EH (cell line): ENCODE measurements at regions not wholly inside any gene's neighbourhood (a gene's known extent, or its start where the extent isn't known, plus 50 kb on each side); places are given as distances from the start of the nearest gene placed in this dataset.
A peak's percentile ranks its signal among the peaks of the same experiment; 100 is the strongest.
"Not testable (repeated sequence)": the region's sequence is repeated elsewhere in the genome, so short reads cannot be mapped to it uniquely, and the experiment has no call there.

Source experiments
- DNase-seq: peaks from one replicate; pipeline ENCODE4 v3.0.0-alpha.2; 2015; ENCODE audit warnings: low read depth

DNA sequence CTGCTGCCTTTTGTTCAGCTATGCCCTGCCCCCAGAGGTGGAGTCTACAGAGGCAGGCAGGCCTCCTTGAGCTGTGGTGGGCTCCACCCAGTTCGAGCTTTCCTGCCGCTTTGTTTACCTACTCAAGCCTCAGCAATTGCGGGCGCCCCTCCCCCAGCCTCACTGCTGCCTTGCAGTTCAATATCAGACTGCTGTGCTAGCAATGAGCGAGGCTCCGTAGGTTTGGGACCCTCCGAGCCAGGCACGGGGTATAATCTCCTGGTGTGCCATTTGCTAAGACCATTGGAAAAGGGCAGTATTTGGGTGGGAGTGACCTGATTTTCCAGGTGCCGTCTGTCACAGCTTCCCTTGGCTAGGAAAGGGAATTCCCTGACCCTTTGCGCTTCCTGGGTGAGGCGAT lies 51.9 kb downstream of the DIPK2A start:
- DNase-seq: not testable (repeated sequence)

DNA sequence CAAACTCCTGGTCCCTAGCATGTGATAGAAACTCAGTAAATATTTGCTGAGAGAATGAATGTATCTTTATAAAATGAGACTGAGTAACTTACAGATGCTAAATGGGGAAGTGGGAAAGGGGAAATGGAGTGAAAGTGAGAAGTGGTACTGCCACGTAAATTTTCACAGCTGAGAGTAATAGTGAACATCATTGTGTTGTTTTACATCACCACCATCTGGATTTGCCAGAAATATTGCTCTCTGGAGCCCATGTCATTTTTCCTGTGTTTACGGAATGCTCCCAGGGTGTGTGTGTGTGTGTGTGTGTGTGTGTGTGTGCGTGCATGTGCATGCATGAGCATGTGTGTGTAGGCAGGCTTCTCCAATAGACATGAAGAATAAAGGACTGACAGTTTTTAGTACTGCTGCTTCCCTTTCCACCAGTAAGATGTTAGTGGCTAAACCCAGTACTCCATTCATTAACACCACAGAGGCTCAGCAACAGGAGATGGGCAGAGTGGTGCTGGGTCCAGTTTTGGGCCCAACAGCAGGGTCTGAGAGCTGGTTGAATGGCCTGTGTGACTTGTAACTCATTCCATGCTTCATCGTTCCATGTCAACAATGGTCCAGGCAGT lies 57.3 kb downstream of the DIPK2A start:
- DNase-seq: no peak

DNA sequence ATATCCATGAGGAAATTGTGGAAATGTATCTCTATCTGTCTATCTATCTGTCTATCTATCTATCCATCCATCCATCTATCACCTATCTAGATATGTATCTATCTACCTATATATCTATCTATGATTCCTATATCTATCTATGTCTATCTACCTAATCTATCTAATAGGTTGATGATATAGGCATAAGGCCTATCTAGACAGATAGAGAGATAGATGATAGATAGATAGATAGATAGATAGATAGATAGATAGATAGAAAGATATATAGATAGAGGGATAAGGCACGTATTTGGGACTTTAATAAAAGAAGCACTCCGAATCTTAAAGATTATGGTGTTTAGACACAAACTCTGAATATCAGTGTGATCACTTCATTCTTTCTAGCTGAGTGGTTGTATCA lies 58.1 kb downstream of the DIPK2A start:
- no peak for DNase-seq

DNA sequence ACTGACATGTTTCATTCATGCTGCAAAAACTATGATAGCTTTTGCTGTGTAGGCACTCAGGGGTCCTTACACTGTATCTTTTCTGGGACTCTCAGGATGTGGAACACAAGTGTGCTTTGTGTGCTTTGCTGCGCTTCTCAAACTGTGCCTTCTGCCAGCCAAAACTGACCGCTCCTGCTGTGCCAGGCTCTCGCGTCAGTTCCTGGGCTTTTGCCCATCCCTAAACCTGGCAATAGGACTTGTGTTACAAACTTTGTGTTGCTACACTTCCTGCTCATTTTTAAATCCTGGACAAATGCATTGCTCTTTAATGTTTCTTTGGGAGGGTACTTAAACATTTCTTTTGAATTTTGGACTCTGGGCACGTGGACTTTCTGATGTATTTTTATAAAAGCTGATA lies 60.3 kb downstream of the DIPK2A start:
- no peak for DNase-seq

DNA sequence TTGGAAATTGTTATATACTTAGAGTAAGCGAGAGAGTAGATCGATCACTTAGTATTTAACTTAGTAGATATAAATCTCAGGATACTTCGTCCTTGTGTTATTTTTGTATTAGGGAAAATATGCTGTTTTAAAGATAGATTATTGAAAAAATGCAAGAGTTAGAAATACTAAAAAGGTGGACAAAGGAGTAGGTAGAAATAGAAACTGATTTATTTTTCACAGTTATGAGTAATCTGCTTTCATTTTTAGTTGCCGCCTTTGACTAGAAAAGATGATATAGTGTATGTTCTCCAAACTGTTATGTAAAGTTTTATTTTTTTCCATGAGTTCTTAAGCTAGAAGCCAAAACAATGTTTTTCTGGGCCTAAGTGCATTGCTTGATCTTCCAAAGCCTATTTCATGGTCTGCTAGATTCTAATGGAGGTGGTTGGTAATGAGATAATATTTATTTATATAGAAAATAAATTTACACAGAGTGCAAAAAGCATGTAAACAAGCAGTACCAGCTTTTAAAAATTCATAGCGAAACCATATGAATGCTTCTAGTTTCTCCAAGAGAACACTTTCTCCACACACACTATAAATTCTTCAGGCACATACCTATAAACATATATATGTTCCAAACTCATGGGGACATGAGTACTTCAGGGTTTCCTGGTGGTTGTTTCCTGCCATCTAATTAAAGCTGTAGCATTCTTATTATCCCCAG lies 61.1 kb downstream of the DIPK2A start:
- DNase-seq: no peak

DNA sequence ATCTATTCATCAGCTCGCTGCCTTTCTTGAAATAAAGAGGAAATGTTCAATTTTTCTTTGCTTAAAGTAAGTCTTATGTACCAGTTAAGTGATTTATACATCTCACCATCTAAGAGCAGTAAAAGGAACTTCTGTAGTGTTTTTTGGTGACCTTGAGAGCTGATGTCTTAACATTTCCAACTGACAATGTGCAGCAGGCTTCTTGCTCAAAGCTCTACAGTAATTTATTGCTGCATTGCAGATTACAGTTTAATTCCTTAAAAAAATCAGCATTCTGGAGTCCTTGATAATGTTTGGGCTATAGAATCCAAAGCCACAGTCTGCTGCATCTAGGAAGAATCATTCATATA lies 61.6 kb downstream of the DIPK2A start:
- DNase-seq: no peak

DNA sequence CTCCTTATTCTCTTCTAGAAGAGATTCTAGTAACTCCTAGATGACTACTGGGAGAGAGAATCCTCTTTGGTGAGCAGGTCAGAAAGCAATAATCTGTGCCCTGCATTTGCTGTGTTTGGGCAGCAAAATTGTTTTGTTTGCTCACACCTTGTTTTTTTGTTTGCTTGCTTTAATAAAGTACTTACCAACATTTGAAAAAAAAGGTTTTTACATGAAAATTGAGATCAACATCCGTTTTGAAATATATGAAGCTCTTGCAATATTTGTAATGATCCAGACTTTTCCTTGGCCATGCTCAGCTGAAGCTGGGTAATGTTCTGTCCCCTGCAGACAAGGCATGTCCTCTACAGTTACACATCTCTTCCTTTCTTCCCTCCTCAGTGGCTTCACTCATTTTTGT lies 62.2 kb downstream of the DIPK2A start:
- DNase-seq: no peak

DNA sequence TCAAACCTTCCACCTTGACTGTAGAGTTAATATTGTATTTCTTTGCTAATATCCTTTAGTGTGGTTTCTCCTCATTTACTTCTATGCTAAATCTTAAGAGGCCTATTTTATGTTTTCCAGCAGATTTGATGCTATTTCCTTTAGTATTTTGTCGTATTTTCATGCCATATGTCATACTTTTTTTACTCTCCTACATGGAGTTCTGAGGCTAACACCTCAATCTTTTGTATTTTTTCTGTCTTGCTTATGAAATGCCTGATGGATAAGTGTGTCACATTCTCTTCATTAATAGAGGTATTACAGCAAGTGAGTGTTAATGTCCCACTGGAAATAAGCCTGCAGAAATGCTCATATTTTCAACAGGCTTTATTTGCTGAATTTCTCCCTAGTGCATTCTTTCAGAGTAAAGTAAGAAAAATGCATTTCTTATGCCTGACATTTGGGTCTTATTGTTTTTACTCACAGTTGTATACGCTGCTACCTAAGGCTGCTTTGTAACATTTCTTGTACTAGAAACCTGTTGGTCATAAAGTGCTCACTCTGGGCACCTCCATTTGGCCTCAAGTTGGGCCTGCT lies 63.2 kb downstream of the DIPK2A start:
- no peak for DNase-seq

DNA sequence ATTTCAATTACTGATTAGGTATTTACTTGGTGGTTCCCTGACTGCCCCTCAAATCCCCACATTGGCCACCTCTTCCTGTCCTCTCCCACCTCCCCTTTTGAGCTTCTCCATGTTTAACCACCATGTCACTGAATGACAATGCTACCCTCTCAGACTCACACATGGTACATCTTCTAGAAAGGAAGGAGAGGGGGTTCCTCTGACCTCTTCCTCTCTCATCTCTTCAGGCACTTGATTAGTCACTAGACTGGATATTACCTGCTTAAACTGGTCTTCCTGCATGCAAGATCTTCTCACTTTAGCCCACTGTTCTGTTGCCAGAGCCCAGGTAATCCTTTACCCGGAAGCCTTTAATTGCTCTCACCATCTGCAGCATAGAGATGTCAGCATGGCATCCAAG lies 64.9 kb downstream of the DIPK2A start:
- no peak for DNase-seq

DNA sequence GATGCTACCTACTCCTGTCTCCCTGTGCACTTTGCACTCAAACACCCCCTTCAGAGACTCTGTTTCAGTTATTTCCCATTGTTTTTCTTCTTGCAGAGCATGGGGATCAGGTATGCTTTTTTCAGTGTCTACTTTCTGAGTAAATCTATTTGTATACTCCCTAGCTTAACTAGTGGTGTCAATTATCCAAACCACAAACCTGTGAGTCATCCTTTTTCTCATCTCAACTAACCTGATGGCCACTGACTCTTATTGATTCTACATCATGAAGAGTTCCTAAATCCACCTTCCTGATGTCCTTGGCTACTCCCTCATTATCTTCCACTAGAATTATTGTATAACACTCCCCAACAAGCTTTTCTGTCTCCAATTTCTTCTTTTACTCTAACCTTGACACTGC lies 68.0 kb downstream of the DIPK2A start:
- DNase-seq: peak; percentile 21

DNA sequence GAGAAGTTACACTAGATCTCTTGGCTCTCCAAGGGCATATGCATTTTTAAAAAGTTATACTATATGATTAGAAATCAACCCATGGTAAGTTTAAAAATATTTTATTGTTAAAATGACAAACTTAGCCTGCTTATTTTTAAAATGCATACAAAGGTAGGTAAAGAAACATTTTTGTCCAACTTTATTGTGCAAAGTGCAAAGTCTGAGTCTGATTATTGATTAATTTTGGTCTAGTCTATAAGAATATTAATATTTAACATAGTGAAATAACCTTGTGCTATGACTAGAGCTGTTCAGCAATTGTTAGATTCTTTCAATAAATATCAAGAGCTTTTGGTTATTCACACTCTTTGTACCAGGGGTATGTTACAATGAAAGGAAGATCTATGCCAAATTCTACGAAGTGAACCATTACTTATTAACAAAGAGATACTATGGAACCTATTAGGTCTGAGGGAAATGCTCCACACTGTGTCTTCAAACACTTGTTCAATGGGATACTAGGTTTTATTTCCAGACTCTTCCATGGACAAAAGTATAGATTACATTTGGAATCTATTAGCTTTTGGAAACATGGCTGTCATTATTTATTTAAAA lies 70.4 kb downstream of the DIPK2A start:
- DNase-seq: no peak

DNA sequence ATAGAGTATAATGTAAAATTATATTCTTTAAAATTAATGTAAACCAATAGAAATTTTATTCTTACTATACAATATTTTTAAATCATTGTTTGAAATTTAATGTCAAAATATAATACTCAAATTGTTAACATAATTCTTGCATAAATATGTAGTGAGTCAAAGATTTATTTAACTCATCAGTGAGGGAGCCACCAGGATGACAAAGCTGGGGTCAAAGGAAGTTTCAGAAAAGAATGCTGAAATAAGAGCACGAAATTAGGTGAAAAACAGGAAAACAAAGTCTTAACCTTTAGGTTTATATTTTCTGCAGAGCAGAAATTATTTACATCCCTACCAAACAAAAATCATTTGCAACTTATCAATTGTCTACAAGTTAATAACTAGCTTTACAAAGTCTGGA lies 74.1 kb downstream of the DIPK2A start:
- DNase-seq: no peak

DNA sequence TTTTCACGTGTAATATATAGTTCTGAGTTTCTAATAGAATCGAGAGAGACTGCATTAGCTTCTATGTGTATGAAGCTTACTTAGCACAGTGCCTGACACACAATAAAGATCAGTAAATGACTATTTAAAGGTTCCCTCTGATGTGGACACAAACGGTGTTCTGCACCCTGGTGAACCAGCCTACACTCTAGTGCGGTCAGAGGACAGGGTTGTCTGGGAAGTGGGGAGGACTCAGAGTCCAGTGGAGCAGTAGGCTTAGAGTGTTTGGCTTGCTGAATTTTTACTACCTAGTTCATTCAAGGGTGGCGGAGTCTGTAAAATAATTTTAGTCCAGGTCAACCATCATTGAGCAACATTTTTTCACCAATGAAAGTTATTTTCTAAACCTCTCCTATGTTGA lies 77.8 kb downstream of the DIPK2A start:
- no peak for DNase-seq

DNA sequence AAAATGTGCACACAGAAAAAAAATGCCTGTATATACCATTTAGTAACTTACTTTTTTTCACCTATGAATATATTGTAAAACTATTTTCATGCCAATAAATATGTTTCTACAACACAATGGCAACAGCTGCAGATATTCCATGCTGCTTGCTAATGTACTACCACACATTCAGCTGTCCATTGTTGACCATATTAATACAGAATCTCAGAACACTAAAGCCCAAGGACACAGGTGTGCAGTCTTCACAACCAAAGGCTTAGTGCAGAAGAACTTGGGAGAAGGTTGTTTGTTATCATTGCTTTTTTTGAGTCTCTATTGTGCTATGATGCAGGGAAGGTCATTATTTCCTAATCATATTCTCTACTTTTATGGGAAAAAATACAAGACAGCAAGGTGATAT lies 79.6 kb downstream of the DIPK2A start:
- DNase-seq: no peak

DNA sequence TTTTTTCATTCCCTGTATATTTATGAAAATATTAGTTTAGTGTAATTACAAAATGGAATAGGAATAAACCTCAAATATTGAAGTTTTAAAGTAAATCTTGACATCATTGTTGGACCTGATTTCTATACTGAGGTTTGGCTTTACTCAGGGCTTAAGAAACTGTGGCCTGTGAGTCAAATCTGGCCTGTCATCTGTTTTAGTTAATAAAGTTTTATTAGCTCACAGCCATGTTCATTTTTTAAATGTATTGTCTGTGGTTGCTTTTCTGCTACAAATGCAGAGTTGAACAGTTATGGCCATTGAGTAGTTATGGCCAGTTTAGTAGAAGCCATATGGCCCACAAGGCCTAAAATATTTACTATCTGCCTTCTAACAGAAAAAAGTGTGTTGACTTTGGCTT lies 80.7 kb downstream of the DIPK2A start:
- DNase-seq: no peak

DNA sequence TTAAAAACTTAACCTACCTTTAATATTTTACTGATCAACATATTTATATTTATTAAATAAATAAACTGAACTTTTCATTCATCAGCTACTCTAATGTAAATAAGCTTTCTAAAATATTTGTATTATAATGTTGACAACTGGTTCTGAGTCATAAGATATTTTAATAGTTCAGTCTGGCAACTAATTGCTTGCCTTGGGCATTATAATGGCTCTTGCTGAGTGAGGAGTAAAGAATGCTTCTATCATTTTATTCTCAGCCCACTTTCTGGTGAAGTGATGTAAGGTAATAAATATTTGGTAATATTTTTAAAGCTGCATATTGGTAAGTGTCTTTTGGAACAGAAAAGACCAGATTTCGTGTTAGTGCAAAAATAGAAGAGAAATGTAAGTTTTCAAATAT lies 81.5 kb downstream of the DIPK2A start:
- peak; percentile 89 for DNase-seq

DNA sequence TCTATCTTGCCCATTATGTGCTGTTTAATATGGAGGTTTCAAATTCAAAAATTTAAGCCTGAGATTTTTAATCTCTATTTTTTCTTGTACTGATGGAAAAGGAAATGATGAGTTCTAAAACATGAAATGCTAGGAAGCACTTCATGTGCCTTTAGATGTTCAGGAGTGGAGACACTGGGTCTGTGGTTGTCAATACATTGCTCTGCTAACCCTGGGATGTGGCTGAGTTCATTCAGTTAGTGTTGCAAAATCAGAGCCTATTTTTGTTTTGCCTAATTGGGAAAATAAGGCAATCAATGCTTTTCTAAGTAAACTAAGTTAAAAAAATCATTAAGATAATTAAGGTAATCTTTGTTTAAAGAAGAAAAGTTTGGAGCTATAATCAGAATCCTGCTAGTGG lies 83.1 kb downstream of the DIPK2A start:
- DNase-seq: no peak

DNA sequence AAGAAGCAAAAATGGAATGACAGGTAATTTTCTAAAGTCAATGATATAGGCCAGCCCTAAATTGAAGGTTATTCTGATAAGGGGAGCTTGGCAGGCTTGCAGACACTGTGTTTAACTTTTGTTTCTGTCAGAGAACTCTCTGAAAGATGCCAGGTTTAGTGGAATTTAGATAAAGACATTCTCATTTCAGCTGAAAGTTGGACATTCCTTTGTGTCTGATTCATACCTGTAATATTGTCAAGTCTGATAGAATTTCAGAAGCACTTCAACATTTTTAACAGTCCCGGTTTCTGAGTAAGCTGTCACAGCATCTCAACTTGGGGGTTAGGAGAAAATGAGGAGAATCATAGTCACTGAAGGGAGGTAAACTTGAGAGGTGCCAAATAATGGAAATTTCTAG lies 84.0 kb downstream of the DIPK2A start:
- DNase-seq: peak; percentile 72

DNA sequence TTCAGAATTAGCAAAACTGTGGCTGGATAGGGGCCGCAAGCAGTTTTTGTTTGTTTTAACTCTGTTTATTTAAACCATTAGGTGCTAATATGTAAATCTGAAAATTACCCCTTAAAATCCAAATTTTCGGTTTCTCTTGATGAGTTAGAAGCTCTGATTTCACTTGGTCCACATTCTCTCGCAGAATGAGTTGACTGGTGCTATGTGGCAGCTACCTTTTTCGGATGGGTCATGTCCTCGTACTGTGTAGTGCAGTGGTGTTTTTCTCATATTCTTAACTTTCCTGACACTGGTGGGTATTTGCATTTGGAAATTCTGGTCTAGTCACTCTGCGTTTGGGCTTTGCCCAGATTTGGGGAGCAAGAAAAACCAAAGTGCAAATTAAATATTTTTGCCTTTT lies 87.1 kb downstream of the DIPK2A start:
- DNase-seq: no peak

DNA sequence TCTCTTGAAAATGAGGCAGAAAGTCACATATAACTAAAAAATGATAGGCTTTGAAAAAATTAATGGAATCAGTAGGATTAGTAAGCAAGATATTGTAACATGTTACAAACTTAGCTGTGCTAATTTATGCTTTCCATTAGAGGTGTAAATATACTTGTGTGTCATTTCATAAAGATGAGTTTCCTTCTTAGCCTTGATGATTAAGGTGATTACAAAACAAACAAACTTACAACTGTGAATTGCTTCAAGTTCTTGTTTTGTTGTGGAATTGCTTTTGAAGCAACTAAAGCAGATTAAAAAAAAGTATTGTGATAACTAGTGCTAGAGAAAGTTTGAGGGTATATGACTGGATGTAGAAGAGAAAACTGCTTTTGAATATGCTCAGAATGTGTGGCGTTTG lies 87.9 kb downstream of the DIPK2A start:
- no peak for DNase-seq

DNA sequence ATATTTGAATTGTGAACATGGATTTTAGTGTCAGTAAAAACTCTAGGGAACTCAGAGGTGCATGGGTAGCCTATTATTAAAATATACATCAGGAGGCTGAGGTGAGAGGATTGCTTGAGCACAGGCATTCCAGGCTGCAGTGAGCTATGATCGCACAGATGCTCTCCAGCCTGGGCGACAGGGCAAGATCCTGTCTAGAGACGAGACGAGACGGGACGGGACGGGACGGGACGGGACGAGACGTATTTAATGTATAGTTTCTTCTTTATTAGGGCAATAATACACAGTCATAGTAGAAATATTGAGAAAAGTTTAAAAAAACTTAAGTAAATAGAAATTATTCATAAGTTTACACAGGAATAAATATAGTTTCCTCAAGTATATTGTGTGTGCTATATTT lies 89.3 kb downstream of the DIPK2A start:
- no peak for DNase-seq

DNA sequence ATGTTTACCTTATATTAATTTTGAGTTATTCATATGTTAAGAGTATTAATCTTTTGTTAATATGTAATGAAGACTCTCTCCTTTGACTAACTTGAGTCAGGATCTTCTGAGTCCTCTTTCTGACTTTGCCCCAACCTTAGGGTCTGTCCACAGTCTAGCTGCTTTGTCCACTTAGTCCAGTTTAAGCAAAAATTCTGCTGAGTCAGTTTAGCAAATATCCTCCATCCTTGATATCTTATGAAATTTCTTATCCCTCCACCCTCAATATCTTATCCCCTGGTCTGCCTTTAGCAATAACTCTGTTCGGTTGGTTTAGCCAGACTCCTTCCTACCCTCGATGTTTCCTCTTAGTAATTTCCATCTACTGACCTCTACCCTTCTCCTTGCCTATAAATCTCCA lies 91.7 kb downstream of the DIPK2A start:
- DNase-seq: no peak

DNA sequence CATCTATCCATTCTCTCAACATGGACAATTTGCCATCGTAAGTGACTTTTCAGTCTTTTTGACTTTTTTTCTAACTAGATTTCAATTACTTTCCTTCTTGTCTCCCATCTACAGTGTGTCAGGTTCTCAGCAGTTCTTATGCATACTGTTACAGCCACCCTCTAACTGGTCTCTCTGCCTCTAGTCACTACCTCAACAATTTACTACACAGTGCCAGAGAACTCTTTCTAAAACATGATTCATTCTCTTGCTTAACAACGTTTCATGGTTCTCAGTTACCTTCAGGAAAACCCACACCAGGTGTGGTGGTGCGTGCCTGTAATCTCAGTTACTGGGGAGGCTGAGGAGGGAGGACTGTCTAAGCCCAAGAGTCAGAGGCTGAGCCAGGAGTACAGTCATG lies 95.4 kb downstream of the DIPK2A start:
- no peak for DNase-seq

DNA sequence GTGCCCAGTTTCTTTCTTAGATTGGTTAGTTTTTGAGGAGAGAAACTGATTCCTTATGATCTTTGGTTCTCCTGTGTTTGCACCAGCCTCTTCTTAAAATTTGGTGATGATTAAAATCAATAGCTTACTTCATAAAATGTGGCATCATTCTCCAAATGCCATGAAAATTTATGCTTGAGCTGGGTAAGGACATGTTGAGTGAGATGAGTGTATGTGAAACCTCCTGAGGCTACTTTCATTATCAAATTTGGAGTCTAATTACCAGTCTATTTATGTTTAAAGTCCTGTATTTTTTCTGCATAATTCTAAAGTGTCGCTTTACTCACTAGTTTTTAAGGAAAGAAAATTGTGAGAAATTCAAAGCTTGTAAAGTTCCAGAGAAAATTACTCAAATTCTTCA lies 102.1 kb downstream of the DIPK2A start:
- DNase-seq: peak; percentile 3
